ENCODE measurements at regions not wholly inside any gene's neighbourhood (a gene's known extent, or its start where the extent isn't known, plus 50 kb on each side); places are given as distances from the start of the nearest gene placed in this dataset.

GRCh38 chr15:85986741-85987140 is 92.9 kb upstream of the AGBL1 start:
- TF ChIP-seq EZH2 (IDR thresholded peaks at IDR 0.05; ENCODE audit: insufficient read depth, low read length) (no peak), CTCF (IDR thresholded peaks at IDR 0.05; ENCODE audit: insufficient read depth, low read depth, low read length) (no peak)

Measured in astrocyte (in vitro differentiated cells and primary cell).